IMR-90 (cell line): ENCODE measurements at regions not wholly inside any gene's neighbourhood (a gene's known extent, or its start where the extent isn't known, plus 50 kb on each side); places are given as distances from the start of the nearest gene placed in this dataset.

Experiments used
- ATAC-seq: fragments of 200-7000 bp; cut with Tn5 transposase; 2 replicates; pipeline ENCODE4 v1.9.1; 2020; ENCODE audit warnings: low read depth, mild to moderate bottlenecking, moderate library complexity
- BruUV-seq: library from RNA; stranded (reverse); fragments of 400-500 nt; replicated peaks from 2 replicates; lab custom pipeline; 2021; lab: Mats Ljungman, UMichigan
- CTCF ChIA-PET: fragments of 300-600 bp; formaldehyde crosslinking; extraction: SDS; loops from one replicate; lab custom pipeline; 2021; ENCODE audit warnings: antibody characterized with exemption; lab: Yijun Ruan, JAX
- POLR2A ChIA-PET: fragments of 300-600 bp; sonication (Branson Sonifier 250); formaldehyde crosslinking; loops from one replicate; lab custom pipeline; 2022; ENCODE audit warnings: antibody characterized with exemption; ENCODE audit not compliant: unreplicated experiment; lab: Charles Lee
- DNase-seq: peaks from one replicate; pipeline ENCODE4 v3.0.0; 2013
- H2AFZ ChIP-seq: replicated peaks from 2 replicates; pipeline ENCODE3; 2013; ENCODE audit warnings: low read length, mild to moderate bottlenecking; ENCODE audit not compliant: poor library complexity
- H2AK5ac ChIP-seq: 2 replicates; pipeline ENCODE4 v1.6.1; 2013; ENCODE audit warnings: low read depth, low read length, inconsistent platforms
- H2AK9ac ChIP-seq: replicated peaks from 2 replicates; pipeline ENCODE3; 2013; ENCODE audit warnings: mild to moderate bottlenecking, low read depth, low read length, moderate library complexity; ENCODE audit not compliant: poor library complexity
- H2BK120ac ChIP-seq: 2 replicates; pipeline ENCODE4 v1.6.1; 2013; ENCODE audit warnings: low read depth, low read length, inconsistent platforms
- H2BK15ac ChIP-seq: 3 replicates; pipeline ENCODE4 v1.6.1; 2013; ENCODE audit warnings: low read depth, low read length, inconsistent platforms
- H2BK20ac ChIP-seq: 2 replicates; pipeline ENCODE4 v1.6.1; 2013; ENCODE audit warnings: low read depth, mild to moderate bottlenecking, inconsistent platforms, low read length, moderate library complexity
- H2BK5ac ChIP-seq: 2 replicates; pipeline ENCODE4 v1.6.1; 2013; ENCODE audit warnings: mild to moderate bottlenecking, low read depth, low read length, inconsistent platforms; ENCODE audit not compliant: poor library complexity, severe bottlenecking
- H3K14ac ChIP-seq: replicated peaks from 2 replicates; pipeline ENCODE4 v1.6.1; 2013; ENCODE audit warnings: low read depth, low read length, inconsistent platforms
- H3K18ac ChIP-seq: 2 replicates; pipeline ENCODE4 v1.6.1; 2013; ENCODE audit warnings: low read depth, low read length, control low read depth
- H3K23ac ChIP-seq: 2 replicates; pipeline ENCODE4 v1.6.1; 2013; ENCODE audit warnings: low read depth, low read length, inconsistent platforms
- H3K27ac ChIP-seq: 2 replicates; pipeline ENCODE4 v1.5.1; 2013; ENCODE audit warnings: mild to moderate bottlenecking, control low read depth, low read length; ENCODE audit not compliant: insufficient read depth
- H3K27me3 ChIP-seq: 2 replicates; pipeline ENCODE4 v1.6.1; 2013; ENCODE audit warnings: low read length; ENCODE audit not compliant: control insufficient read depth, insufficient read depth
- H3K36me3 ChIP-seq: 2 replicates; pipeline ENCODE4 v1.6.1; 2013; ENCODE audit warnings: low read length, mixed read lengths; ENCODE audit not compliant: control insufficient read depth, insufficient read depth
- H3K4ac ChIP-seq: 2 replicates; pipeline ENCODE4 v1.6.1; 2013; ENCODE audit warnings: low read depth, low read length, inconsistent platforms
- H3K4me1 ChIP-seq: 2 replicates; pipeline ENCODE4 v1.6.1; 2013; ENCODE audit warnings: low read length, mixed read lengths; ENCODE audit not compliant: control insufficient read depth, insufficient read depth
- H3K4me2 ChIP-seq: 2 replicates; pipeline ENCODE4 v1.6.1; 2013; ENCODE audit warnings: low read depth, mild to moderate bottlenecking, control low read depth, low read length, moderate library complexity
- H3K4me3 ChIP-seq: 2 replicates; pipeline ENCODE4 v1.5.1; 2013; ENCODE audit warnings: low read depth, mild to moderate bottlenecking, control low read depth, low read length, moderate library complexity; ENCODE audit not compliant: insufficient read depth
- H3K56ac ChIP-seq: 2 replicates; pipeline ENCODE4 v1.6.1; 2013; ENCODE audit warnings: low read length, inconsistent platforms; ENCODE audit not compliant: insufficient read depth; ENCODE audit errors: extremely low read depth
- H3K79me1 ChIP-seq, 2 experiments: 2 replicates each; pipeline ENCODE4 v1.6.1; 2013; ENCODE audit warnings: low read length in 2 of 2, inconsistent platforms in 1 of 2, low read depth in 1 of 2
- H3K9ac ChIP-seq: 2 replicates; pipeline ENCODE4 v1.6.1; 2013; ENCODE audit warnings: low read depth, low read length, control low read depth
- H3K9me1 ChIP-seq: 2 replicates; pipeline ENCODE4 v1.6.1; 2013; ENCODE audit warnings: low read length, inconsistent platforms; ENCODE audit not compliant: insufficient read depth
- H3K9me3 ChIP-seq: 2 replicates; pipeline ENCODE4 v1.6.1; 2013; ENCODE audit warnings: low read length; ENCODE audit not compliant: control insufficient read depth, insufficient read depth
- H4K20me1 ChIP-seq: 2 replicates; pipeline ENCODE4 v1.6.1; 2013; ENCODE audit warnings: low read length, inconsistent platforms; ENCODE audit not compliant: insufficient read depth
- H4K5ac ChIP-seq: 2 replicates; pipeline ENCODE4 v1.6.1; 2013; ENCODE audit warnings: mild to moderate bottlenecking, low read depth, low read length, control low read depth
- H4K8ac ChIP-seq, 2 experiments: 2 replicates each; pipeline ENCODE4 v1.6.1; 2013; ENCODE audit warnings: low read depth in 2 of 2, low read length in 2 of 2, control low read depth in 1 of 2, inconsistent platforms in 1 of 2
- H4K91ac ChIP-seq: 2 replicates; pipeline ENCODE4 v1.6.1; 2013; ENCODE audit warnings: low read depth, low read length, inconsistent platforms; ENCODE audit not compliant: insufficient read depth
- MAFK ChIP-seq: IDR thresholded peaks from 2 replicates; pipeline ENCODE4 v1.6.1; 2012; ENCODE audit warnings: low read depth, low read length, improper control_type of control experiment
- RAD21 ChIP-seq: IDR thresholded peaks from 2 replicates; pipeline ENCODE4 v1.6.1; 2012; ENCODE audit warnings: low read length, improper control_type of control experiment
- WGBS, 2 experiments: methylation state at CpG; one replicate each; pipeline versions ENCODE4 v1.1.5 to v1.1.7; 2013; ENCODE audit warnings: missing lambda C conversion rate in 2 of 2; ENCODE audit not compliant: insufficient read length in 1 of 2; ENCODE audit errors: extremely low coverage in 2 of 2; 5-methylcytosine and 5-hydroxymethylcytosine counted together
- dilution Hi-C: fragments of 300-500 bp; cut with HindIII; formaldehyde crosslinking; loops from one replicate; pipeline ENCODE4 v1.14.3; 2018; ENCODE audit warnings: low sequenced_read_pairs; ENCODE audit not compliant: unreplicated experiment
- in situ Hi-C: fragments of 300-500 bp; cut with MboI; formaldehyde crosslinking; loops from 3 replicates; pipeline ENCODE4 v1.14.3; 2019; ENCODE audit warnings: low sequenced_read_pairs, inconsistent platforms, mixed read lengths
- intact Hi-C: fragments of 100-400 bp; cut with micrococcal nuclease; formaldehyde crosslinking; loops from 2 replicates; pipeline ENCODE4 v1.10.0; 2022

GRCh38 chr2:225864394-225864793, 464.9 kb downstream of the NYAP2 start:
- no peak overlapping the region for H4K91ac ChIP-seq
- dilution Hi-C loops: no loop called here
- ATAC-seq: no peak
- WGBS, 2 experiments: no CpG with 5 or more reads among the region's 1 CpG
- no peak overlapping the region for H3K4me3 ChIP-seq
- H2BK5ac ChIP-seq: no peak overlapping the region
- no peak overlapping the region for H2AFZ ChIP-seq
- H4K5ac ChIP-seq: no peak overlapping the region
- intact Hi-C loops: no loop called here
- ChIA-PET CTCF (no interaction called here), POLR2A (no interaction called here)
- no peaks in the 10 kb centered on the region for H3K9me3 ChIP-seq
- H2AK9ac ChIP-seq: no peak overlapping the region
- H3K4me2 ChIP-seq: no peak overlapping the region
- no peak overlapping the region for H2AK5ac ChIP-seq
- no peak overlapping the region for H2BK20ac ChIP-seq
- H3K9ac ChIP-seq: no peak overlapping the region
- DNase-seq: no peak
- no TSS peak for BruUV-seq
- no peak overlapping the region for H3K23ac ChIP-seq
- no peaks in the 10 kb centered on the region for H3K9me1 ChIP-seq
- no peaks in the 10 kb centered on the region for H3K79me1 ChIP-seq
- H3K27me3 ChIP-seq: no peaks in the 10 kb centered on the region
- H4K20me1 ChIP-seq: no peaks in the 10 kb centered on the region
- no peak overlapping the region for H3K18ac ChIP-seq
- H3K36me3 ChIP-seq: no peaks in the 10 kb centered on the region
- H3K56ac ChIP-seq: no peak overlapping the region
- H4K8ac ChIP-seq: no peak overlapping the region
- H3K4ac ChIP-seq: no peak overlapping the region
- TF ChIP-seq RAD21 (no peak), MAFK (peak; percentile 64)
- H3K4me1 ChIP-seq: no peaks in the 10 kb centered on the region
- in situ Hi-C loops: loop anchor here (25.0 kb wide), 1 partner anchor 1123 kb away; no protein-coding TSS in a partner anchor
- no peak overlapping the region for H3K27ac ChIP-seq
- no peak overlapping the region for H3K14ac ChIP-seq
- H2BK120ac ChIP-seq: no peak overlapping the region
- no peak overlapping the region for H2BK15ac ChIP-seq
